IMR-90 (cell line): ENCODE measurements at regions not wholly inside any gene's neighbourhood (a gene's known extent, or its start where the extent isn't known, plus 50 kb on each side); places are given as distances from the start of the nearest gene placed in this dataset.

ENCODE experiments used
- ATAC-seq: fragments of 200-7000 bp; cut with Tn5 transposase; 2 replicates; pipeline ENCODE4 v1.9.1; 2020; ENCODE audit warnings: low read depth, mild to moderate bottlenecking, moderate library complexity
- BruUV-seq: library from RNA; stranded (reverse); fragments of 400-500 nt; replicated peaks from 2 replicates; lab custom pipeline; 2021; lab: Mats Ljungman, UMichigan
- CTCF ChIA-PET: fragments of 300-600 bp; formaldehyde crosslinking; extraction: SDS; loops from one replicate; lab custom pipeline; 2021; ENCODE audit warnings: antibody characterized with exemption; lab: Yijun Ruan, JAX
- POLR2A ChIA-PET: fragments of 300-600 bp; sonication (Branson Sonifier 250); formaldehyde crosslinking; loops from one replicate; lab custom pipeline; 2022; ENCODE audit warnings: antibody characterized with exemption; ENCODE audit not compliant: unreplicated experiment; lab: Charles Lee
- DNase-seq: peaks from one replicate; pipeline ENCODE4 v3.0.0; 2013
- H2AFZ ChIP-seq: replicated peaks from 2 replicates; pipeline ENCODE3; 2013; ENCODE audit warnings: low read length, mild to moderate bottlenecking; ENCODE audit not compliant: poor library complexity
- H2AK5ac ChIP-seq: 2 replicates; pipeline ENCODE4 v1.6.1; 2013; ENCODE audit warnings: low read depth, low read length, inconsistent platforms
- H2AK9ac ChIP-seq: replicated peaks from 2 replicates; pipeline ENCODE3; 2013; ENCODE audit warnings: mild to moderate bottlenecking, low read depth, low read length, moderate library complexity; ENCODE audit not compliant: poor library complexity
- H2BK120ac ChIP-seq: 2 replicates; pipeline ENCODE4 v1.6.1; 2013; ENCODE audit warnings: low read depth, low read length, inconsistent platforms
- H2BK15ac ChIP-seq: 3 replicates; pipeline ENCODE4 v1.6.1; 2013; ENCODE audit warnings: low read depth, low read length, inconsistent platforms
- H2BK20ac ChIP-seq: 2 replicates; pipeline ENCODE4 v1.6.1; 2013; ENCODE audit warnings: low read depth, mild to moderate bottlenecking, inconsistent platforms, low read length, moderate library complexity
- H2BK5ac ChIP-seq: 2 replicates; pipeline ENCODE4 v1.6.1; 2013; ENCODE audit warnings: mild to moderate bottlenecking, low read depth, low read length, inconsistent platforms; ENCODE audit not compliant: poor library complexity, severe bottlenecking
- H3K14ac ChIP-seq: replicated peaks from 2 replicates; pipeline ENCODE4 v1.6.1; 2013; ENCODE audit warnings: low read depth, low read length, inconsistent platforms
- H3K18ac ChIP-seq: 2 replicates; pipeline ENCODE4 v1.6.1; 2013; ENCODE audit warnings: low read depth, low read length, control low read depth
- H3K23ac ChIP-seq: 2 replicates; pipeline ENCODE4 v1.6.1; 2013; ENCODE audit warnings: low read depth, low read length, inconsistent platforms
- H3K27ac ChIP-seq: 2 replicates; pipeline ENCODE4 v1.5.1; 2013; ENCODE audit warnings: mild to moderate bottlenecking, control low read depth, low read length; ENCODE audit not compliant: insufficient read depth
- H3K27me3 ChIP-seq: 2 replicates; pipeline ENCODE4 v1.6.1; 2013; ENCODE audit warnings: low read length; ENCODE audit not compliant: control insufficient read depth, insufficient read depth
- H3K36me3 ChIP-seq: 2 replicates; pipeline ENCODE4 v1.6.1; 2013; ENCODE audit warnings: low read length, mixed read lengths; ENCODE audit not compliant: control insufficient read depth, insufficient read depth
- H3K4ac ChIP-seq: 2 replicates; pipeline ENCODE4 v1.6.1; 2013; ENCODE audit warnings: low read depth, low read length, inconsistent platforms
- H3K4me1 ChIP-seq: 2 replicates; pipeline ENCODE4 v1.6.1; 2013; ENCODE audit warnings: low read length, mixed read lengths; ENCODE audit not compliant: control insufficient read depth, insufficient read depth
- H3K4me2 ChIP-seq: 2 replicates; pipeline ENCODE4 v1.6.1; 2013; ENCODE audit warnings: low read depth, mild to moderate bottlenecking, control low read depth, low read length, moderate library complexity
- H3K4me3 ChIP-seq: 2 replicates; pipeline ENCODE4 v1.5.1; 2013; ENCODE audit warnings: low read depth, mild to moderate bottlenecking, control low read depth, low read length, moderate library complexity; ENCODE audit not compliant: insufficient read depth
- H3K56ac ChIP-seq: 2 replicates; pipeline ENCODE4 v1.6.1; 2013; ENCODE audit warnings: low read length, inconsistent platforms; ENCODE audit not compliant: insufficient read depth; ENCODE audit errors: extremely low read depth
- H3K79me1 ChIP-seq, 2 experiments: 2 replicates each; pipeline ENCODE4 v1.6.1; 2013; ENCODE audit warnings: low read length in 2 of 2, inconsistent platforms in 1 of 2, low read depth in 1 of 2
- H3K9ac ChIP-seq: 2 replicates; pipeline ENCODE4 v1.6.1; 2013; ENCODE audit warnings: low read depth, low read length, control low read depth
- H3K9me1 ChIP-seq: 2 replicates; pipeline ENCODE4 v1.6.1; 2013; ENCODE audit warnings: low read length, inconsistent platforms; ENCODE audit not compliant: insufficient read depth
- H3K9me3 ChIP-seq: 2 replicates; pipeline ENCODE4 v1.6.1; 2013; ENCODE audit warnings: low read length; ENCODE audit not compliant: control insufficient read depth, insufficient read depth
- H4K20me1 ChIP-seq: 2 replicates; pipeline ENCODE4 v1.6.1; 2013; ENCODE audit warnings: low read length, inconsistent platforms; ENCODE audit not compliant: insufficient read depth
- H4K5ac ChIP-seq: 2 replicates; pipeline ENCODE4 v1.6.1; 2013; ENCODE audit warnings: mild to moderate bottlenecking, low read depth, low read length, control low read depth
- H4K8ac ChIP-seq, 2 experiments: 2 replicates each; pipeline ENCODE4 v1.6.1; 2013; ENCODE audit warnings: low read depth in 2 of 2, low read length in 2 of 2, control low read depth in 1 of 2, inconsistent platforms in 1 of 2
- H4K91ac ChIP-seq: 2 replicates; pipeline ENCODE4 v1.6.1; 2013; ENCODE audit warnings: low read depth, low read length, inconsistent platforms; ENCODE audit not compliant: insufficient read depth
- MAZ ChIP-seq: IDR thresholded peaks from 2 replicates; pipeline ENCODE4 v1.6.1; 2012; ENCODE audit warnings: low read depth, mild to moderate bottlenecking, low read length, improper control_type of control experiment, moderate library complexity, borderline replicate concordance
- NFE2L2 ChIP-seq: fragments of 150-350 bp; IDR thresholded peaks from 2 replicates; pipeline ENCODE4 v1.6.1; 2016; ENCODE audit warnings: low read depth, mild to moderate bottlenecking, low read length
- POLR2A ChIP-seq: IDR thresholded peaks from 2 replicates; pipeline ENCODE4 v1.6.1; 2012; ENCODE audit warnings: mild to moderate bottlenecking, low read depth, low read length
- SMC3 ChIP-seq: fragments of 150-350 bp; IDR thresholded peaks from 2 replicates; pipeline ENCODE4 v1.6.1; 2016; ENCODE audit warnings: low read depth, mild to moderate bottlenecking, antibody characterized with exemption, low read length, moderate library complexity
- WGBS, 2 experiments: methylation state at CpG; one replicate each; pipeline versions ENCODE4 v1.1.5 to v1.1.7; 2013; ENCODE audit warnings: missing lambda C conversion rate in 2 of 2; ENCODE audit not compliant: insufficient read length in 1 of 2; ENCODE audit errors: extremely low coverage in 2 of 2; 5-methylcytosine and 5-hydroxymethylcytosine counted together
- dilution Hi-C: fragments of 300-500 bp; cut with HindIII; formaldehyde crosslinking; loops from one replicate; pipeline ENCODE4 v1.14.3; 2018; ENCODE audit warnings: low sequenced_read_pairs; ENCODE audit not compliant: unreplicated experiment
- in situ Hi-C: fragments of 300-500 bp; cut with MboI; formaldehyde crosslinking; loops from 3 replicates; pipeline ENCODE4 v1.14.3; 2019; ENCODE audit warnings: low sequenced_read_pairs, inconsistent platforms, mixed read lengths
- intact Hi-C: fragments of 100-400 bp; cut with micrococcal nuclease; formaldehyde crosslinking; loops from 2 replicates; pipeline ENCODE4 v1.10.0; 2022

GRCh38 chr12:125704803-125705202 lies 639.6 kb downstream of the AACS start:
- no peak for ATAC-seq
- Histone ChIP-seq H2AK9ac (no peak overlapping the region), H3K18ac (no peak overlapping the region), H3K4me1 (no peaks in the 10 kb centered on the region), H3K27ac (no peak overlapping the region), H2BK20ac (no peak overlapping the region), H3K4me3 (no peak overlapping the region), H4K20me1 (no peaks in the 10 kb centered on the region), H3K14ac (no peak overlapping the region), H3K9me1 (no peaks in the 10 kb centered on the region), H2AFZ (no peak overlapping the region), H3K4ac (no peak overlapping the region), H4K8ac (no peak overlapping the region), H2BK5ac (no peak overlapping the region), H3K27me3 (no peaks in the 10 kb centered on the region), H3K9me3 (peaks cover 13% of the 10 kb centered on the region; the same call in 1 of the 2 replicates), H2BK15ac (no peak overlapping the region), H2BK120ac (no peak overlapping the region), H4K91ac (no peak overlapping the region), H3K4me2 (no peak overlapping the region), H2AK5ac (no peak overlapping the region), H3K56ac (no peak overlapping the region), H3K23ac (no peak overlapping the region), H3K79me1 (no peaks in the 10 kb centered on the region), H3K9ac (no peak overlapping the region), H3K36me3 (no peaks in the 10 kb centered on the region), H4K5ac (no peak overlapping the region)
- no TSS peak for BruUV-seq
- dilution Hi-C loops (no loop called here), intact Hi-C loops (no loop called here), in situ Hi-C loops (no loop called here)
- DNase-seq = no peak
- CTCF ChIA-PET = no interaction called here
- TF ChIP-seq SMC3 (no peak), NFE2L2 (no peak), MAZ (no peak), POLR2A (no peak)
- POLR2A ChIA-PET = no interaction called here
- no CpG with 5 or more reads among the region's 3 CpGs for WGBS, 2 experiments
